HG03159 (cell line): ENCODE measurements at regions not wholly inside any gene's neighbourhood (a gene's known extent, or its start where the extent isn't known, plus 50 kb on each side); places are given as distances from the start of the nearest gene placed in this dataset.
"Not testable (repeated sequence)": the region's sequence is repeated elsewhere in the genome, so short reads cannot be mapped to it uniquely, and the experiment has no call there.

Experiments
- ATAC-seq: cut with Tn5 transposase; IDR thresholded peaks from one replicate; pipeline ENCODE4 v1.9.1; 2021; ENCODE audit warnings: mild to moderate bottlenecking, moderate library complexity; ENCODE audit not compliant: unreplicated experiment

DNA sequence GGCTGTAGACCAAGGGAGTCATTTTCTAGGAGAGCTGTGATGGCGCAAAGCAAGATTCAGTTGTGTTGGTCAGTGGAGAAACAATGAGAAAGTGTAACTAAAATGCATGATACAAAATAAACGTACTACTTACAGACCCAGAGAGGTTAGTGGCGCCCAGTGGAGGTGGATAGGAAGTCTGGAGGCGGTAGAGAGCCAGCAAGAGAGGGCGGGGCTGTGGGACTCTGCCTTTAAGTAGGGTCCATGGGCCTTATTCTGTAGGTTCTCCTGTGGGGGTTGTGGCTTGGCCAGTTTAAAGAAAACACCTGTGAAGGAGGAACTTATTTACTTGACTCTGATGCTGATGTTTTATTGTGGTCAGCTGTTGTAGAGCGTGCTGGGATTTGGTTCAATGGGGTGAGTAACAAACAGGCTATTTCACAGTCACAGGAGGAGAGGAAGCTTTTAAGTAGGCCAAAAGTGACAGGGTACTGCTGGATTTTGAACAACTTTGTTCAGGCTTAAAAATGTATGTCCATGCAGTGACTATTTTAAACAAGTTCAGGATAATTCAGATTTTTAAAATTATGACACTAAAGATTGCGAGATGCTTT, 1097.7 kb downstream of the TMTC2 start:
- no peak for ATAC-seq

DNA sequence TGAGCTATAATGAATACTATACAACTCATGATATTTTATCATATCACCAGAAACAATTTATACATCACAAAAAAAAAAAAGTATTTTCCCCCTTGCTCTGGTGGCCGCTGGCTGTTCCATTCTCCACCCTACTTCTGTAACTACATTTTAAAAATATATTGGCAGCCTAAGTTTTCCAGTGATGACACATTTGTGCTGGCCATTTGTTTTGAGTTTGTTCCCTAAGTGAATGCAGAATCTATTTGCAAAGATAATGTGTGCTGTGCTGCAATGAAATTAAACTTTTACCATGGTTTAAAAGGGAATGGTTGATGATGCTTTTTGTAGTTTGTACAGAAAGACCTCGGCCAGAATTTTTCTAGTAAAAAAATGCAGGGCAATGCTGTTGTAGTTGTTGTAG, 1092.8 kb downstream of the TMTC2 start:
- ATAC-seq = no peak

DNA sequence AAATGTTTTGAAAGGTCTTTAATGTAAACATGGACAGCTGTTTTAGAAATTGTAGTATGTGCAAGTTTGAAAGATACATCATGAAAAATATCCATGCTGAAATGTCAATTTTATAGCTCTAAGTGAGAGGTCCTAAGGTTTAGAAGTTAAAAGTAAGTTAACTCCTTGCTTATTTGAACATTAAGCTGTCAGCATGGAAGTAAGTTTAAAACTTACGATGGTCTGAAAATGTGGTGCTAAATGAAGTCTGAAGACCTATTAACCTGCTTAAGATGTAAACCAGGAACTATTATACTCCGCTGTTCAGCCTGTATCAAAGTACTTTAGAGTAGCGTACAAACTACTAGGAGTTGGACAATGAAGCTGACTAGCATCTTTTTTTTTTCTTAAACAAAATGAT, 1082.4 kb downstream of the TMTC2 start:
- no peak for ATAC-seq

DNA sequence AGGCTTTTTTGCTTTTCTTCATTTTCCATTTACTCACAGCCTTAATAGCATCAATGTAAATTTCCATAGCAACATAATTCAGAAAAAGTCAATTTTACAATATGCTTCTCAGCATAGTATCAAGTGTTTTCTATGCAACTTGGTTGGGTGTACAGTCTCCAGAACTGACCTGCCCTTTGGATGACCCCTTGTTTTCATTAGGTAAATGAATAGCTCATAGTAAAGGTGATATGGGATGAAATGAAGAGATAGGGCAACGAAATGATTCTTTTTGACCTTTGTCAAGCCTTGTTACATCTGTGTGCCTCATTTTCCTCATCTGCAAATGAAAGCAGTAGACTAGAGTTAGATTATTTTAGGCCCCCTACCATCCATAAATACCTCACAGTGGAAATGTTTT, 1081.0 kb downstream of the TMTC2 start:
- ATAC-seq = no peak

DNA sequence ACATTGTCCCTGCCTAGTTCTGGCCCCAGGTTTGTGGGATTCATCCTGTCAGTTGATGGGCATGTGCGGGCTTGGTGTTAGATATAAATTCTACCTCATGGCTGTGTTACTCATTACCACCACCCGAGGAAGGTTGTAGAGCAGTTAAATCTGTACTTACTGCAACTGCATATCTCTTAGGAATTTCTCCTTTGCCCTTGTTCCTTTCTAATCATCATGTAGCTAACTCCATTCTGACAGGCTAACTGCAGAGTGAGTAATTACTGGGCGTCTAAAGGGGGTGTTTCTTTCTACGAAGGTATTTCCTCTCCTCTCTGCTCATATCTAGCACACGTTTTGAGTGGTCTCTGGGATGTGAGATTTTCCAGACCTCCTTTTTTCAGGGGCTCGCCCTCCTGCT, 1076.7 kb downstream of the TMTC2 start:
- no peak for ATAC-seq

DNA sequence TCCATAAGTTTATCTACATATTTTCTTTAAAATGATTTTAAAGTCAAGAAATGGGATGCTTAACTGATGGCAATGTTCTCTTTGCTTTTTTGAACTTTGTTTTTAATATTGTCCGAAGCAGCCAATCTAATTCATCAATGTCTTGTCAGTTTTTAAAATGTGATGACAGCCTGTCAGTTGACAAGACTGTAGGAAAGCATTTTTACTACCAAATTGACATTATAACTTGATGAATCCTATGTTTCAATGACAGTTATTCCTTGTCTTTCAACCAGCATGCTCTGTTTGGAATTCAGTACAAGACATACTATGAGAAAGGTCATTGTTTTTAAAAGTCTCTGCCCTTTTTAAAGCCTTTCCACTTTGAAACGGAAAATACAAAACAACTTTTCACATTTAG, 1073.2 kb downstream of the TMTC2 start:
- no peak for ATAC-seq

DNA sequence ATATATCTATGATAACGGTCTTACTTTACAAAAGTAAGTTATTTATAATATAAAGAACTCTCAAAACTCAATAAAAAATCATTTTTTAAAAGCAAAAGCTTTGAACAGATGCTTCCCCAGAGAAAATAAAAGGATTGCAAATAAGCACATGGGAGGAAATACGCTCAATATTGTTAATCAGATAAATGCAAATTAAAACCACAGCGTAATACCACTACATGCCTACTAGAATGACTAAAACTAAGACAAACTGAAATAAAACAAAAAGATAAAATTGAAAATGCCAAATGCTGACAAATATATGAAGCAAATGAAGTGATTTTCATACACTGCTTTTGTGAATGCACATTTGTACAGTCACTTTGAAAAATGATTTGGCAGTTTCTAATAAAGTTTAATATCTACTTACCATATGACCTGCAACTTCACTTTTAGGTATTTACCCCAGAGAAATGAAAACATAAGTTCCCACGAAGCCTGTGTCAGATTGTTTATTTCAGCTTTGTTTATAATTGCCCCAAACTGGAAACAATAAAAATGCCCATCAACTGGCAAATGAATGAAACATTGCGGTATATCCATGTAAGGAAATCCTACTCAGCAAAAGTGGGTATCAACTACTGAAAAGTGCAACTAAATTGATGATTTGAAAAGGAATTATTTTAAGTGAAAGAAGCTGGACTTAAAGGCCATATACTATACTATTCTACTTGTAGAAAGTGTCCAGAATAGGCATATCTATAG, 1072.4 kb downstream of the TMTC2 start:
- no peak for ATAC-seq

- no peak for ATAC-seq
Measured at GRCh38 chr12:83753904-83754303, 1067.2 kb downstream of the TMTC2 start.

DNA sequence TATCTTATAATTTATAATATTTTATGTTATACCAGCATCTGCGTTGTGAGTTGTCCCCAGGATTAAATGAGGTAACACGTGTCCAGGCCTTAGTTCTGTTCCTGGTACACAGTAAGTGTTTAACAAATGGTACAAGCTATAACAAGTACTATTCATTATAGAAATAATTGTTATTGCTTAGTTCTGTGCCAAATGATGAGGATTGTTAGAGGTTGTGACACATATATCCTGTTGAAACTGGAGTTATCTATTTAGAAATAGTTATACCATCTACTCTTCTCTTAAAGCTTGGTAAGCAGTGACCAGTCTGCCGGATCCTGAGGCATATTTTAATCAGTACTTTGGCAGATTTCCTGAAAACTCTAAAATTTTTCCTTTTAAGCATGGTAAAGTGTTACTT, 1066.5 kb downstream of the TMTC2 start:
- no peak for ATAC-seq

GRCh38 chr12:83739607-83740006, 1052.9 kb downstream of the TMTC2 start:
- no peak for ATAC-seq

GRCh38 chr12:83710851-83711250, 1024.1 kb downstream of the TMTC2 start:
- ATAC-seq = no peak

GRCh38 chr12:83709899-83710298, 1023.2 kb downstream of the TMTC2 start:
- no peak for ATAC-seq

GRCh38 chr12:83700838-83701237, 1014.1 kb downstream of the TMTC2 start:
- ATAC-seq = no peak

GRCh38 chr12:83696311-83696710, 1009.6 kb downstream of the TMTC2 start:
- not testable (repeated sequence) for ATAC-seq

DNA sequence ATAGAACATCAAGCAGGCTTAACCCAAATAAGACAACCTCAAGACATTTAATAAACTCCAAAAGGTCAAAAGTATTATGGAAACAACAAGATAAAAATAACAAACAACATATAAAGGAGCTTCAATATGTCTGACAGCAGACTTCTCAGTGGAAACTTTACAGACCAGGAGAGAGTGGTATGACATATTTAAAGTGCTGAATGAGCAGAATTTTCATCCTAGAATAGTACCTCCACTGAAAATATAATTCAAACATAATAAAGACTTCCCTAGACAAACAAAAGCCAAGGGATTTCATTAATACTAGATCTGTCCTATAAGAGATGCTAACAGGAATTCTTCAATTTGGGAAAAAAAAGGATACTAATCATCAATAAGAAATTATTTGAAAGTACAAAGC, 1005.0 kb downstream of the TMTC2 start:
- no peak for ATAC-seq

DNA sequence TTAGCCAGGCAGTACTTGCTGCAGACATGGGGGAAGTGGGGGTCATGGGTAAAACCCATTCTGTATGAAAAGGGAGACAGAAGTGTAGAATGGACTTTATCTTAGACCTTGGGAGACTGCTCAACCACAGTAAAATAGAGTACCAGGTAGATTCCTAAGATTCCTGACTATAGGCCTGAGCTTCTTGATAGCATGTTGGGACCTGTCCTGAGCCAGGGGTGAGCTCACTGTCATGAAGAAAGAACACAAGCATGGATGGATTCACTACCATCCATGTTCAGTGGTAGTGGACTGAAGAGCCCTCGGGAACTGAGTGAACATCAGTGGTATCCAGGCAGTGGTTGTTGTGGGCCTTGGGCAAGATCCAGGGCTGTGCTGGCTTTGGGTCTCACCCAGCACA, 1003.8 kb downstream of the TMTC2 start:
- ATAC-seq = no peak

GRCh38 chr12:83689333-83689732, 1002.6 kb downstream of the TMTC2 start:
- no peak for ATAC-seq

DNA sequence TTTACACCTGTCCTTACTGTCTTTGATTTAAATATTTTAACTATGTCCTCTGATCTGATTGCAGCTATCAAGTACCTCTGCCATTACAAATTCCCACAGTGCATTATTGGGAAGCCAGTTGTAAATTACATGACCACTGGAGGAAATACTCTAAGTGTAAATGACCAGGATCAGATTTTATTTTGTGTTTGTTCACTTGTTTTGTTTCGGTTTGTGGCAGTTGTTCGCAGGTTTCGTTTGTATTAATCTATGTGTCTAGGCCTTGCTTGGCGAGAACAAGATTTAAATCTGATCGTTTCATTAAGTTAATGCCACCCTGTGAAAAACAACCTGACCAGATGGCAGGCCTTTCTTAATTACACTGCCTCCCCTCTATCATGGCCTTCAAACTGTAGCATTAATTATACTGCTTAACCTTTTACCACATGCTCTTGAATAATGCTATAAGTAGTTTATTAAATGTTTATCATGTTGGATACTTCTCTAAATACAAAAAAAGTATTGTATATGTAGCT, 990.1 kb downstream of the TMTC2 start:
- ATAC-seq = no peak

- no peak for ATAC-seq
Measured at GRCh38 chr12:83666690-83667089, 980.0 kb downstream of the TMTC2 start.

- no peak for ATAC-seq
Measured at GRCh38 chr12:83665634-83666218, 979.0 kb downstream of the TMTC2 start.

DNA sequence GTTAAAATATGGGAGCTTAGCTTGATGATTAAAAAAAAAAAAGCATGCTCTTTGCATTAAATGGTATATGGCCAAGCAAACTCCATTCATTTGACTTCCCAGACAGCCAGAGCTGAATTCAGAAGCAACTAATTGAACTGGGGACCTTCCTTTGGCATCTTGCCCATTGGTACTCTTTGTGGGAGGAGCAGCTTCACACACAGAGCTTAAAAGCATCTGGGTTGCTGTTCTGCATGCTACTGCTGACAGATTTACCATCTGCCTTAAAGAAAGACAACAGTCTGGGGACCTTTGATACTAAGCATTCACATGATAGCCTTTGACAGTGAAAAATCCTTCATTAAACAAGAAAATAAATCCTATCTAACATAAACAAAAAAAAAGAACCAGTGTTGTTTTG, 977.9 kb downstream of the TMTC2 start:
- ATAC-seq = no peak

GRCh38 chr12:83660727-83661358, 974.1 kb downstream of the TMTC2 start:
- ATAC-seq = no peak
